Sigmoid colon (tissue), 4 donors: ENCODE measurements at regions not wholly inside any gene's neighbourhood (a gene's known extent, or its start where the extent isn't known, plus 50 kb on each side); places are given as distances from the start of the nearest gene placed in this dataset.

ENCODE experiments used
- CTCF ChIP-seq, 4 experiments: fragments of 450-650 bp in 3 of 4; fragments of 200-600 bp in 1 of 4; IDR thresholded peaks; one replicate each; pipeline ENCODE4 v1.5.1; 2016 to 2019; ENCODE audit warnings: antibody characterized with exemption in 4 of 4, mild to moderate bottlenecking in 3 of 4, moderate library complexity in 2 of 4
- EP300 ChIP-seq, 4 donors: sonication (generic); formaldehyde crosslinking; IDR thresholded peaks; one replicate each; pipeline ENCODE4 v1.6.1; 2017; ENCODE audit warnings: antibody characterized with exemption in 4 of 4

GRCh38 chr16:85536073-85536410 lies 77.1 kb upstream of the GSE1 start:
- TF ChIP-seq CTCF (IDR thresholded peaks at IDR 0.05) (no peak), EP300 (IDR thresholded peaks at IDR 0.05) (no peak)
